GM10266 (cell line): ENCODE measurements at regions not wholly inside any gene's neighbourhood (a gene's known extent, or its start where the extent isn't known, plus 50 kb on each side); places are given as distances from the start of the nearest gene placed in this dataset.

Source experiments
- DNase-seq: peaks from one replicate; pipeline ENCODE4 v3.0.0; 2012; ENCODE audit errors: extremely low spot score
- TF ChIP-seq, protein P1 (sequence below): IDR thresholded peaks from 2 replicates; pipeline ENCODE4 v1.5.1; 2012; ENCODE audit warnings: mild to moderate bottlenecking, low read depth; ENCODE audit not compliant: control insufficient read depth, insufficient read depth; ENCODE audit errors: missing control alignments

DNA sequence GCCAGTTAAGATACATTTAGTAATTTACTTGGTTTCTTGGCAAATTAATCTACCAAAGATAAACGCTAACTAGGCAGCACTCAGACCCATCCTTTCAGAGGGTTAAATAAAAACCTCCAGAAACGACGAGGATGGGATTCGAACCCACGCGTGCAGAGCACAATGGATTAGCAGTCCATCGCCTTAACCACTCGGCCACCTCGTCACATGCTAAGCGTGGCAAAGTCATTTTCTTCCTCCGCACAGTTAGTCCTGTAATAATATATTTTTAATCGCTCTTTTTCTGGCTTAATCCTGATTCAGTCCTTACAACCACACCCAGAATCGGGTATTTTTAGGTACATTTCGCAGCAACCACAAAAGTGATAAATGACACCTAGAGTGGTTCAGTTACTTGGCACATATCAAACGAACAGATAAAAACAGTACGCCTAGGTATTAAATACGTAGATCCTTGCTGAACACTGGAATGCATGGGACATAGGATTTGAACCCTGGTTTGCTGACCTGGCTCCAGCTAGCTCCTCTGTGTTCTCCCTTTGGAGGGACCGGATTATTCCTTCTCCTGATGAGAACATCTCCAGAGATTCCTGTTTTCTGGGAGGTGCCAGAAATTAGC is 71.6 kb downstream of the GPX5 start:
- TF ChIP-seq, protein P1, sequence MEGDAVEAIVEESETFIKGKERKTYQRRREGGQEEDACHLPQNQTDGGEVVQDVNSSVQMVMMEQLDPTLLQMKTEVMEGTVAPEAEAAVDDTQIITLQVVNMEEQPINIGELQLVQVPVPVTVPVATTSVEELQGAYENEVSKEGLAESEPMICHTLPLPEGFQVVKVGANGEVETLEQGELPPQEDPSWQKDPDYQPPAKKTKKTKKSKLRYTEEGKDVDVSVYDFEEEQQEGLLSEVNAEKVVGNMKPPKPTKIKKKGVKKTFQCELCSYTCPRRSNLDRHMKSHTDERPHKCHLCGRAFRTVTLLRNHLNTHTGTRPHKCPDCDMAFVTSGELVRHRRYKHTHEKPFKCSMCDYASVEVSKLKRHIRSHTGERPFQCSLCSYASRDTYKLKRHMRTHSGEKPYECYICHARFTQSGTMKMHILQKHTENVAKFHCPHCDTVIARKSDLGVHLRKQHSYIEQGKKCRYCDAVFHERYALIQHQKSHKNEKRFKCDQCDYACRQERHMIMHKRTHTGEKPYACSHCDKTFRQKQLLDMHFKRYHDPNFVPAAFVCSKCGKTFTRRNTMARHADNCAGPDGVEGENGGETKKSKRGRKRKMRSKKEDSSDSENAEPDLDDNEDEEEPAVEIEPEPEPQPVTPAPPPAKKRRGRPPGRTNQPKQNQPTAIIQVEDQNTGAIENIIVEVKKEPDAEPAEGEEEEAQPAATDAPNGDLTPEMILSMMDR = no peak
- no peak for DNase-seq

DNA sequence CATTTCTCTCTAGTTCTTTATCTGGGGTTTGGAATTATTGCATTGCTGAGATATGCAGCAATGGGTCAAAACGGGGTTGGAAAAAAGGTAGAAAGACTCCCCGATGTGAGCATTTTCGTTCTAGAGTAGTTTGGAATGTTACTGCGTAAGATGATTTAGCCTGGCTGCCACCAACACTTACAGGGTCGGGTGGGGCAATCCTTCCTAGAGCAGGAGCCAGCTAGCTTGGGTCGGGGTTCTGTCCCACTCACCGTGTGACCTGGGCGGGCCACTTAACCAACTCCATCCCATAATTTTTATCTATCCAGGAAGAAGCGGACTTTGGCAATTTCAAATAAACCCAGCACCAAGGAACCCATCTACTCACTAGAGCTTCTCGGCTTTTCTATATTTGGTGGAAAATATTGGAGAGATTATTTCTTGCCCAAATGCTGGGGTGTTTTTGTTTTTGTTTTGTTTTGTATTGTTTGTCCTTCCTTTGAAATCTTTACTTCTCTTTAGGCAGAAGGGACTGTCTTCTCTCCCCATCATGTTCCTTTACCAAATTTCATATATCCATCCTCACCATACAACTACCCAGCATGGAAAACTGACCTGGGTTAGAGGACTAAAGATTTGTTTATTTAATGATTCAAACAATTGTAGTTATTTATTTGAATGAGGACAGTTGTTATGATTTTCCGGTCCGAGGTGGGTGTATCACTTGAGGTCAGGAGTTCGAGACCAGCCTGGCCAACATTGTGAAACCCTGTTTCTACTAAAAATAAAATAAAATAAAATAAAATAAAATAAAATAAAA is 72.4 kb downstream of the GPX5 start:
- no peak for DNase-seq

DNA sequence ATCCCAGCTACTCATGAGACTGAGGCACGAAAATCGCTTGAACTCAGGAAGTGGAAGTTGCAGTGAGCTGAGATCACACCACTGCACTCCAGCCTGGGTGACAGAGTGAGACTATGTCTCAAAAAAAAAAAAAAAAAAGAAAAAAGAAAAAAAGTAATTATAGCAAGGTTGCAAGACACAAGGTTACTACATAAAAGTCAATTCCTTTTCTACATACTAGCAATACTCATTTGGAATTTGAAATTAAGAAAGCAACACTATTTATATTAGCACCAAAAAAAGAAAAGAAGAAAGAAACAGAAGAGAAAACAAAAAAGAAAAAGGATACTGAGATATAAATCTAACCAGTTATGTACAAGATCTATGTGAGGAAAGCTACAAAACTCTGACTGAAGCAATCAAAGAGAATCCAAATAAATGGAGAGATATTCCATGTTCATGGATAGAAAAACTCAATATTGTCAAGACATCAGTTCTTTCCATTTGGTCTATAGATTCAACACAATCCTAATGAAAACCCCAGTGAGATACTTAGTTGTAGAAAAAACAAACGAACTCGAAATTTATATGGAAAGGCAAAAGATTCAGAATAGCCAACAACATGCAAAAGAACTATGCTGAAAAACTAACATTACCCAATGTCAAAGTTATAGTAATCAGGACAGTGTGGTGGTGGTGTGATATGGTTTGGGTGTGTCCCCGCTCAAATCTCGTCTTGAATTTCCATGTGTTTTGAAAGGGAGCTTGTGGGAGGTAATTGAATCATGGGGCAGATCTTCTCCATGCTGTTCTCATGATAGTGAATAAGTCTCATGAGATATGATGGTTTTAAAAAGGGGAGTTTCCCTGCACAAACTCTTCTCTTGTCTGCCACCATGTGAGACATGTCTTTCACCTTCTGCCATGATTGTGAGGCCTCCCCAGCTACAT is 73.3 kb downstream of the GPX5 start:
- DNase-seq = no peak
- TF ChIP-seq, protein P1 = no peak

More for the DNA sequence above, 72.4 kb downstream of the GPX5 start:
- TF ChIP-seq, protein P1 = no peak

DNA sequence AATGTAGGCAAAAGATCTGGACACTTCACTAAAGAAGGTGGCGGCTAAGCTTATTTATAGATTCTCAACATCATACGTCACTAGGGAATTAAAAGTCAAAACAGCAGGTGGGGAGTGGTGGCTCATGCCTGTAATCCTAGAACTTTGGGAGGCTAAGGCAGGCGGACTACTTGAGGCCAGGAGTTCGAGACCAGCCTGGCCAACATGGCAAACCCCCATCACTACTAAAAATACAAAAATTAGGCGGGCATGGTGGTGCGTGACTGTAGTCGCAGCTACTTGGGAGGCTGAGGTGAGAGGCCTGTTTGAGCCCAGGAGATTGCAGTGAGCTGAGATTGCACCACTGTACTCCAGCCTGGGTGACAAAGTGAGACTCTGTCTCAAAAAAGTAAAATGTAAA is 74.6 kb downstream of the GPX5 start:
- DNase-seq = no peak
- TF ChIP-seq, protein P1 = no peak

DNA sequence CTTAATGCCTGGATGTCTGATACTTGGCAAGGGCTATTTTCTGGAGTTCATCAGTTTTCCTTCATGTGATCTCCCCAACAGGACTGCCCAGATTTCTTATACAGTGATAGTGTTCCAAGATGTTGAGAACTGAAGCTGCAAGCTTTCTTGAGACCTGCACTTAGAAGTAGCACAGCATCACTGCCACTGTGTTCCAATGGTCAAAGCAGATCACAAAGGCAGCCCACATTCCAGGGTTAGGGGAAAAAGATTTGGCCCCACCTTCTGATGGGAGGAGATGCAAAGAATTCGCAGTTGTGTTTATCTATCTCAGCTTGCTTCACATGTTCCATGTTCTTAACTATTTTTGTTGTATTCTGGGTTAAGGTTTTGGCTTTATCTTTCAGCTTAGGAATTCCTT is 78.2 kb downstream of the GPX5 start:
- TF ChIP-seq, protein P1 = no peak
- DNase-seq = no peak

DNA sequence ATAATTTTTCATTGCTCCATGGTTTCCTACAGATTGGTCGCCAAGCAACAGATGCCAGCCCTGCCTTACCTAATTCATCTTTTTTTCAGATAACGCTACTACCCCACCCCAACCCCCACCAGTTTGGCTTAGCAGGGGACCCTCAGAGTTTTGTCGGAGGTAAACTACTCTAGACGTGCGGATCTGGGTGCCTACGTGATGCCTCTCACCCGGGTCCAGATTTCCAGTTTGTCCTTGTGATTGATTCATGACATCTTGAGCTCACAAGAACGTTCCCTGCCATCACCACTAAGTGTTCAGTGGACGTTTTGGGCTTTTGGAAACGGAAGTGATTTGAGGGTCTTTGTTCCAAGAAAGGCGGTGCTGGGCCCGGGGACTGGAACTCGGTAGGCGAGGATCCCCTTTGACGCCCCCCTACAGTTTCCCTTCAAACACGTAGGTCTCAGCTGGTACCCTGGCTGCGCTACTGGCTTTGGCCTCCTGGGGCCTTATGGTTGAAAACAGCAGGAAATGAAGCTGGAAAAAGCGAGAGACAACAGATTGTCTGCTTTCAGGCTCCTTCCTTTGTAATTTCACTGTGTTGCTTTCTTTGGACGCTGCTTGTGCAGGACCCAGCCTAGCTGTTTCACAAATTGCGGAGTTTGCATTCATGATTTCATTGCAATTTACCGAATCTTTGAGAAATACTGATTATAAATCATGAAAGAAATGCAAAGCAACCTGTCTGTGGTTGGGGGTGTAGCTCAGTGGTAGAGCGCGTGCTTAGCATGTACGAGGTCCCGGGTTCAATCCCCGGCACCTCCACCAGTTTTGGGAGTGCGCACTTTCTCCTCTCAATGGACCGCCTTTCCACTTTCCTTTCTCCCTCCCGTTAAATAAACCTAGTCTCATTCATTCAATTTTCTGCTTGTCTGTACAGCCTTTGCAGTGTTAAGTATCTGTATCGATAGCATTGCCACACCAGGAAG is 81.0 kb downstream of the GPX5 start:
- DNase-seq = peak; percentile 66
- TF ChIP-seq, protein P1 = no peak
